Coronary artery (tissue), 2 donors: ENCODE measurements at regions not wholly inside any gene's neighbourhood (a gene's known extent, or its start where the extent isn't known, plus 50 kb on each side); places are given as distances from the start of the nearest gene placed in this dataset.

ENCODE experiments used
- DNase-seq: peaks from one replicate; pipeline ENCODE4 v3.0.0-alpha.2; 2017; ENCODE audit warnings: low spot score
- H3K27ac ChIP-seq, 2 donors: fragments of 200-600 bp; sonication (generic); one replicate each; pipeline ENCODE4 v1.5.1; 2016 to 2019
- H3K4me3 ChIP-seq: fragments of 200-600 bp; sonication (generic); 2 replicates; pipeline ENCODE4 v1.5.1; 2016; ENCODE audit warnings: mild to moderate bottlenecking, moderate library complexity
- CTCF ChIP-seq: fragments of 200-600 bp; sonication (generic); IDR thresholded peaks from one replicate; pipeline ENCODE4 v1.5.1; 2019; ENCODE audit warnings: antibody characterized with exemption

- no peak overlapping the region for H3K4me3 ChIP-seq
- no peak overlapping the region for H3K27ac ChIP-seq
- no peak for TF ChIP-seq CTCF
- DNase-seq = no peak
Observed at GRCh38 chr18:26653943-26654615, 105.7 kb upstream of the KCTD1 start.

GRCh38 chr18:26652501-26652900 lies 104.1 kb upstream of the KCTD1 start:
- Histone ChIP-seq H3K4me3 (no peak overlapping the region), H3K27ac (no peak overlapping the region)
- DNase-seq = no peak
- no peak for TF ChIP-seq CTCF

GRCh38 chr18:26650310-26651268 lies 102.2 kb upstream of the KCTD1 start:
- H3K27ac ChIP-seq = peak overlapping the region in 1 of 2 donors; percentile 62
- DNase-seq = no peak
- no peak for TF ChIP-seq CTCF
- H3K4me3 ChIP-seq = peak overlapping the region; percentile 49

GRCh38 chr18:26649193-26649543 lies 100.8 kb upstream of the KCTD1 start:
- no peak for TF ChIP-seq CTCF
- H3K27ac ChIP-seq = no peak overlapping the region
- DNase-seq = no peak
- H3K4me3 ChIP-seq = no peak overlapping the region

- Histone ChIP-seq H3K27ac (no peak overlapping the region), H3K4me3 (no peak overlapping the region)
- TF ChIP-seq CTCF = no peak
- DNase-seq = no peak
Observed at GRCh38 chr18:26648509-26649192, 100.3 kb upstream of the KCTD1 start.

GRCh38 chr18:26646901-26647300 lies 98.5 kb upstream of the KCTD1 start:
- DNase-seq = no peak
- Histone ChIP-seq H3K4me3 (no peak overlapping the region), H3K27ac (no peak overlapping the region)
- no peak for TF ChIP-seq CTCF
